ENCODE measurements at regions not wholly inside any gene's neighbourhood (a gene's known extent, or its start where the extent isn't known, plus 50 kb on each side); places are given as distances from the start of the nearest gene placed in this dataset.

DNA sequence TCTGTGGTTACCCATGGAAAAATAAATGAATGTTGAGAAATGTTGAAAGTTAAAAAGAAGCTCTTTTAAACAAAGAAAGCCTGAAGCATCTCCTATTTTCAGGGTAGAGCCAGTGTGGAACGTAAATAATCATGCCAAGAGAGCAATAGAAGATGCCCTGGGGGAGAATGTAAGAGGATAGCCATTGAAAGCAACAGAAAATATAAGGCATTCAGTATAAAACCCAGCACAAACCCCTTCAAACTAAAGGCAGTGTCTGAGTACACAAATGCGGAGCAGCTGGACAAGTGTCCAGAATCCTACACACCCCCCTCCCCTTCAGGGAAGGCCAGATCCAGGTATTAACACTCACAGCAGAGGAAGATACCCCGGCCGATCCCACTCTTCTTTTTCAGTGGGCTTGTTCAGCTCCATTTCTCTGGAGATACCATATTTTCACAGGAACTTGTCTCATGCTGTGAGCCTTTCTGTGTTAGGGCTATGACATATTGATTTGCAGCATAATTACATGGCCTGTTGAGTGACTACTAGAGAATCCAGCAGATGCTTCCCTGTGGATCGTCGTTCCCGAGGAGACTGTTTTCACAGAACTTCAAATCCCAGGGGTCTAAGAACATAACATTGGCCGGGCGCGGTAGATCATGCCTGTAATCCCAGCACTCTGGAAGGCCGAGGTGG, 101.2 kb downstream of the PLK2 start:
- no peak for TF ChIP-seq CTCF (IDR thresholded peaks at IDR 0.05)
- no peak for TF ChIP-seq POLR2A (IDR thresholded peaks at IDR 0.05)

All from lower leg skin (tissue), 3 donors.